ENCODE measurements at regions not wholly inside any gene's neighbourhood (a gene's known extent, or its start where the extent isn't known, plus 50 kb on each side); places are given as distances from the start of the nearest gene placed in this dataset.

DNA sequence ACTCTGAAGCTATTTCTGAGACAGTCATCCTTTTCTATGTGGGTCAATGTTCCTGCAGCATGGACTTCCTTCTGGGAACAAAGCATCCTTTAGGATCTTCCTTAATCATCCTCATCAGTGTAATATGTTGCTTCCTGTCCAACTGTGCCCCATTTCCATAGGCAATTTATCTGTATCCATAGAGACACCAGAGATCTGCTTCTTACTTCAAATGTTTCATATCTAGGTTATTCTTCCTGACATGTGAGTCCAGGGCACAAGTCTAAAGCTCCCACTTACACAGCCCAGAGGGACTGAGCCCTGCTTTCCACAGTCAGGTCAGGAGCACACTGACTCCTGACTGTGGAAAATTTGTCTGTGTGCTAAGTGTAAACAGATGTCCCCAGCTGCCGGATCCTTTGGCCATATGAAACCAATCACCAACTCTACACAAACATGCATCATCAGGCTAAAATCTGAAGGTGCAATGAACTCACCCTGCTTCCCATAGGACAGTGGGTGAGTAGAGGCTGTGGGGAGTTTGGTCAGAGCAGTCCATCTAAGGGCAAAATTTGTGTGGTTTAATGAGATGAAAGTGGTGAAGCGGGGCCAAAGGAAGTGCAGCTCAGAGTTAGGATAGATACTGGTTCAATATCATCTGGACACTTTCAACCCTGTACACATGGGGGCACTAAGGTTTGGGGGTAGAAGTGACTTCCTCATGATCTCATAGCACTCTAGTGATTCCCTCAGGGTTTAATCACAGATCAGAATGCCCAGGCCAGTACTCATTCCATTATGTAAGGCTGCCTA lies 85.2 kb upstream of the TNC start:
- ChIA-PET CTCF (ENCODE audit: low intra/inter-chr PET ratio, low total read pairs) (no interaction called here), POLR2A (no interaction called here)
- Histone ChIP-seq H3K79me2 (ENCODE audit: insufficient read depth, low read length) (no peaks in the 10 kb centered on the region), H3K4me3 (replicated peaks in 1 of 3; ENCODE audit: insufficient read depth in 1 of 3, low read depth in 2 of 3, low read length in 3 of 3) (no peak overlapping the region), H3K9ac (ENCODE audit: insufficient read depth, low read depth, low read length) (no peak overlapping the region), H3K27me3 (ENCODE audit: control insufficient read depth in 1 of 2, insufficient read depth in 2 of 2, low read length in 2 of 2) (0 out of 5 replicates have a peak, but pooled peaks cover 0 to 3% of the 10 kb centered on the region in 2 experiments), H3K36me3 (replicated peaks in 1 of 2; ENCODE audit: control insufficient read depth in 1 of 2, insufficient read depth in 2 of 2, low read length in 2 of 2) (no peaks in the 10 kb centered on the region), H4K20me1 (ENCODE audit: insufficient read depth, low read length) (no peaks in the 10 kb centered on the region), H3K4me1 (ENCODE audit: insufficient read depth, low read length) (no peaks in the 10 kb centered on the region), H3K9me3 (ENCODE audit: low read length) (no peaks in the 10 kb centered on the region), H3K27ac (ENCODE audit: extremely low read length, insufficient read depth, low read length) (no peak overlapping the region), H3K4me2 (ENCODE audit: low read depth, low read length) (no peak overlapping the region), H2AFZ (ENCODE audit: low read length) (no peak overlapping the region)
- ATAC-seq (no peak), FAIRE-seq (no peak), DNase-seq (ENCODE audit: low spot score) (no peak)
- no TSS peak for BruUV-seq (replicated peaks)
- WGBS (ENCODE audit: low lambda C conversion rate): 0% methylated on average over 2 of the region's 2 CpGs
- intact Hi-C loops (cut with micrococcal nuclease; ENCODE audit: unreplicated experiment): no loop called here
- TF ChIP-seq ZNF430 (CRISPR knock-in tag; IDR thresholded peaks at IDR 0.05): no peak
- TF ChIP-seq GATAD2A (CRISPR knock-in tag; IDR thresholded peaks at IDR 0.05): no peak
- no peak for TF ChIP-seq ZNF83 (CRISPR knock-in tag; IDR thresholded peaks at IDR 0.05; ENCODE audit: borderline replicate concordance)
- no peak for TF ChIP-seq PAWR (CRISPR knock-in tag; IDR thresholded peaks at IDR 0.05; ENCODE audit: borderline replicate concordance)
- TF ChIP-seq, protein P1, sequence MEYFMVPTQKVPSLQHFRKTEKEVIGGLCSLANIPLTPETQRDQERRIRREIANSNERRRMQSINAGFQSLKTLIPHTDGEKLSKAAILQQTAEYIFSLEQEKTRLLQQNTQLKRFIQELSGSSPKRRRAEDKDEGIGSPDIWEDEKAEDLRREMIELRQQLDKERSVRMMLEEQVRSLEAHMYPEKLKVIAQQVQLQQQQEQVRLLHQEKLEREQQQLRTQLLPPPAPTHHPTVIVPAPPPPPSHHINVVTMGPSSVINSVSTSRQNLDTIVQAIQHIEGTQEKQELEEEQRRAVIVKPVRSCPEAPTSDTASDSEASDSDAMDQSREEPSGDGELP (IDR thresholded peaks at IDR 0.05; ENCODE audit: borderline replicate concordance, low read depth): no peak
- no peak for TF ChIP-seq ZNF136 (CRISPR knock-in tag; IDR thresholded peaks at IDR 0.05; ENCODE audit: low read depth)
- TF ChIP-seq ZNF782 (CRISPR knock-in tag; IDR thresholded peaks at IDR 0.05; ENCODE audit: borderline replicate concordance): no peak
- no peak for TF ChIP-seq HHEX (CRISPR knock-in tag; IDR thresholded peaks at IDR 0.05)
- TF ChIP-seq NFKB2 (CRISPR knock-in tag; IDR thresholded peaks at IDR 0.05; ENCODE audit: borderline replicate concordance): no peak
- TF ChIP-seq, protein P2, sequence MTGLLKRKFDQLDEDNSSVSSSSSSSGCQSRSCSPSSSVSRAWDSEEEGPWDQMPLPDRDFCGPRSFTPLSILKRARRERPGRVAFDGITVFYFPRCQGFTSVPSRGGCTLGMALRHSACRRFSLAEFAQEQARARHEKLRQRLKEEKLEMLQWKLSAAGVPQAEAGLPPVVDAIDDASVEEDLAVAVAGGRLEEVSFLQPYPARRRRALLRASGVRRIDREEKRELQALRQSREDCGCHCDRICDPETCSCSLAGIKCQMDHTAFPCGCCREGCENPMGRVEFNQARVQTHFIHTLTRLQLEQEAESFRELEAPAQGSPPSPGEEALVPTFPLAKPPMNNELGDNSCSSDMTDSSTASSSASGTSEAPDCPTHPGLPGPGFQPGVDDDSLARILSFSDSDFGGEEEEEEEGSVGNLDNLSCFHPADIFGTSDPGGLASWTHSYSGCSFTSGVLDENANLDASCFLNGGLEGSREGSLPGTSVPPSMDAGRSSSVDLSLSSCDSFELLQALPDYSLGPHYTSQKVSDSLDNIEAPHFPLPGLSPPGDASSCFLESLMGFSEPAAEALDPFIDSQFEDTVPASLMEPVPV (CRISPR knock-in tag; IDR thresholded peaks at IDR 0.05): no peak
- no peak for TF ChIP-seq HCFC1 (IDR thresholded peaks at IDR 0.05; ENCODE audit: low read depth, low read length)
- TF ChIP-seq GTF2F1 (IDR thresholded peaks at IDR 0.05; ENCODE audit: low read length): no peak
- no peak for TF ChIP-seq NFIC (IDR thresholded peaks at IDR 0.05; ENCODE audit: low read length)
- no peak for TF ChIP-seq THYN1 (CRISPR knock-in tag; IDR thresholded peaks at IDR 0.05; ENCODE audit: borderline replicate concordance, low read depth)
- TF ChIP-seq, protein P3, sequence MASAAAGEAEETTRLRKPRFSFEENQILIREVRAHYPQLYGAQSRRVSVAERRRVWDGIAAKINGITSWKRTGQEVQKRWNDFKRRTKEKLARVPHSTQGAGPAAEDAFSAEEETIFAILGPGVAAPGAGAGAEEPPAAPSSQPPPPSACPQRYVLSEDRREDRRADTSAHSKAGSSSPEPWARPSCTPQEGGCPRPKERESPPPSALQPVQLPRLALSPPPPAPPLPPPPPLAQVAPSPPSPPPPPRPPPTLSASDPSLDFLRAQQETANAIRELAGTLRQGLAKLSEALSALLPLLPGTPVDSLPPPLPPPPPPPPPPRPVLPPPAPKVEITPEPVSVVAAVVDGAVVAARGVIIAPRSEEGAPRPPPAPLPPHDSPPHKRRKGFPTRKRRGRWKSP (CRISPR knock-in tag; IDR thresholded peaks at IDR 0.05): no peak
- no peak for TF ChIP-seq FOXP1 (IDR thresholded peaks at IDR 0.05)
- no peak for TF ChIP-seq FOXP1 (CRISPR knock-in tag; IDR thresholded peaks at IDR 0.05)
- TF ChIP-seq MYNN (CRISPR knock-in tag; IDR thresholded peaks at IDR 0.05; ENCODE audit: low read depth): no peak
- in situ Hi-C loops (cut with HindIII; ENCODE audit: extremely low pct_ligation_motif_present, low pct_unique_long_range_greater_than_20kb): no loop called here
